ENCODE measurements at regions not wholly inside any gene's neighbourhood (a gene's known extent, or its start where the extent isn't known, plus 50 kb on each side); places are given as distances from the start of the nearest gene placed in this dataset.

- no peak for TF ChIP-seq CTCF (conservative IDR thresholded peaks at IDR 0.05; ENCODE audit: low read depth, low read length)
- no peak for TF ChIP-seq EZH2 (IDR thresholded peaks at IDR 0.05; ENCODE audit: low read length, unreplicated experiment)
Measured at GRCh38 chr10:52484206-52485065, 170.4 kb downstream of the DKK1 start.
